Fibroblast of lung (primary cell): ENCODE measurements at regions not wholly inside any gene's neighbourhood (a gene's known extent, or its start where the extent isn't known, plus 50 kb on each side); places are given as distances from the start of the nearest gene placed in this dataset.

Experiments used
- DNase-seq, 2 donors: peaks; one replicate each; pipeline versions ENCODE4 v3.0.0 to v3.0.0-alpha.2; 2010; ENCODE audit warnings: low read depth in 2 of 2
- H2AFZ ChIP-seq: 2 replicates; pipeline ENCODE4 v1.5.1; 2012; ENCODE audit warnings: low read length, control low read depth, inconsistent platforms
- H3K27ac ChIP-seq: 2 replicates; pipeline ENCODE4 v1.5.1; 2011; ENCODE audit warnings: low read length, control low read depth; ENCODE audit not compliant: insufficient read depth
- H3K27me3 ChIP-seq: 2 replicates; pipeline ENCODE4 v1.5.1; 2011; ENCODE audit warnings: mild to moderate bottlenecking, low read length; ENCODE audit not compliant: control insufficient read depth, insufficient read depth
- H3K36me3 ChIP-seq: 2 replicates; pipeline ENCODE4 v1.5.1; 2011; ENCODE audit warnings: low read length; ENCODE audit not compliant: control insufficient read depth, insufficient read depth
- H3K4me1 ChIP-seq: 2 replicates; pipeline ENCODE4 v1.5.1; 2011; ENCODE audit warnings: low read length; ENCODE audit not compliant: control insufficient read depth, insufficient read depth; ENCODE audit errors: extremely low read depth
- H3K4me2 ChIP-seq: 2 replicates; pipeline ENCODE4 v1.5.1; 2011; ENCODE audit warnings: low read length, control low read depth; ENCODE audit not compliant: insufficient read depth; ENCODE audit errors: extremely low read depth
- H3K4me3 ChIP-seq, 4 experiments: fragments of 200-600 bp in 1 of 4; sonication (generic) in 1 of 4; replicated peaks in 1 of 4; 2 replicates each; pipeline ENCODE4 v1.5.1; 2011 to 2016; ENCODE audit warnings: low read length in 4 of 4, low read depth in 3 of 4, mild to moderate bottlenecking in 3 of 4, control low read depth in 2 of 4, inconsistent platforms in 1 of 4, mixed read lengths in 1 of 4; ENCODE audit not compliant: insufficient read depth in 1 of 4; ENCODE audit errors: control extremely low read depth in 1 of 4
- H3K79me2 ChIP-seq: 2 replicates; pipeline ENCODE4 v1.5.1; 2012; ENCODE audit warnings: mild to moderate bottlenecking, low read length, inconsistent platforms; ENCODE audit not compliant: control insufficient read depth, insufficient read depth
- H3K9ac ChIP-seq: 2 replicates; pipeline ENCODE4 v1.5.1; 2011; ENCODE audit warnings: mild to moderate bottlenecking, low read length, control low read depth; ENCODE audit not compliant: insufficient read depth
- H3K9me3 ChIP-seq: 2 replicates; pipeline ENCODE4 v1.5.1; 2012; ENCODE audit warnings: low read depth, low read length; ENCODE audit not compliant: control insufficient read depth, insufficient read depth
- H4K20me1 ChIP-seq: 2 replicates; pipeline ENCODE4 v1.5.1; 2011; ENCODE audit warnings: low read length; ENCODE audit not compliant: control insufficient read depth, insufficient read depth; ENCODE audit errors: extremely low read depth
- EZH2 ChIP-seq: IDR thresholded peaks from 2 replicates; pipeline ENCODE4 v1.5.1; 2012; ENCODE audit warnings: low read length, control low read depth, mild to moderate bottlenecking; ENCODE audit errors: missing control alignments
- TF ChIP-seq, protein P1 (sequence below), 2 donors: IDR thresholded peaks in 1 of 2; conservative IDR thresholded peaks in 1 of 2; 1 replicate in 1 of 2; 2 replicates in 1 of 2; pipeline ENCODE4 v1.5.1; 2011 to 2012; ENCODE audit warnings: low read length in 2 of 2, control low read depth in 1 of 2, inconsistent platforms in 1 of 2, low read depth in 1 of 2, mild to moderate bottlenecking in 1 of 2

DNA sequence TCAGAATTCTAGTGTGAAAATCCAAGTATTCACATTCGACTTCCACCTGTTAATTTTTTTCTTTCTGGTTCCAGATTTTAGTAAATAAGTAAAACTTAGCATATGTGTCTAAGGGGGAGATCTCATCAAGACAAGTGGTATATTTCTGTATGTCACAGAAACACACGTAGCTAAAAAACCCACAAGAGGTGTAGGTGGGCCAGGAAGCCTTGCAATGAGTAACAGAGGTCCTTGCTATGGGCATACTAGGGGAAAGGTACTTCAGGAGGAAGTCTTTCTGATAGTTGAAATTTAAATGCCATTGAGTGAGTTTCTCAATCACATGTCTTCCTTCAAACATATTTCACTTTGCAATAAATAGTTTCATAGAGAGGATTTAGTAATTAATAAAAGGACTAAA, 315.8 kb downstream of the MID1IP1 start:
- no peak overlapping the region for H3K4me3 ChIP-seq
- no peak for DNase-seq
- H3K9me3 ChIP-seq, result no peaks in the 10 kb centered on the region
- no peaks in the 10 kb centered on the region for H4K20me1 ChIP-seq
- TF ChIP-seq EZH2, result no peak
- TF ChIP-seq, protein P1, sequence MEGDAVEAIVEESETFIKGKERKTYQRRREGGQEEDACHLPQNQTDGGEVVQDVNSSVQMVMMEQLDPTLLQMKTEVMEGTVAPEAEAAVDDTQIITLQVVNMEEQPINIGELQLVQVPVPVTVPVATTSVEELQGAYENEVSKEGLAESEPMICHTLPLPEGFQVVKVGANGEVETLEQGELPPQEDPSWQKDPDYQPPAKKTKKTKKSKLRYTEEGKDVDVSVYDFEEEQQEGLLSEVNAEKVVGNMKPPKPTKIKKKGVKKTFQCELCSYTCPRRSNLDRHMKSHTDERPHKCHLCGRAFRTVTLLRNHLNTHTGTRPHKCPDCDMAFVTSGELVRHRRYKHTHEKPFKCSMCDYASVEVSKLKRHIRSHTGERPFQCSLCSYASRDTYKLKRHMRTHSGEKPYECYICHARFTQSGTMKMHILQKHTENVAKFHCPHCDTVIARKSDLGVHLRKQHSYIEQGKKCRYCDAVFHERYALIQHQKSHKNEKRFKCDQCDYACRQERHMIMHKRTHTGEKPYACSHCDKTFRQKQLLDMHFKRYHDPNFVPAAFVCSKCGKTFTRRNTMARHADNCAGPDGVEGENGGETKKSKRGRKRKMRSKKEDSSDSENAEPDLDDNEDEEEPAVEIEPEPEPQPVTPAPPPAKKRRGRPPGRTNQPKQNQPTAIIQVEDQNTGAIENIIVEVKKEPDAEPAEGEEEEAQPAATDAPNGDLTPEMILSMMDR (conservative IDR thresholded peaks at IDR 0.05 in 1 of 2, IDR thresholded peaks at IDR 0.05 in 1 of 2; ENCODE audit: low read depth in 1 of 2, low read length in 2 of 2), result no peak
- H3K79me2 ChIP-seq, result no peaks in the 10 kb centered on the region
- H3K9ac ChIP-seq, result no peak overlapping the region
- no peaks in the 10 kb centered on the region for H3K36me3 ChIP-seq
- H3K27me3 ChIP-seq, result no peaks in the 10 kb centered on the region
- H3K4me1 ChIP-seq, result no peaks in the 10 kb centered on the region
- no peak overlapping the region for H3K27ac ChIP-seq
- no peak overlapping the region for H3K4me2 ChIP-seq
- no peak overlapping the region for H2AFZ ChIP-seq

DNA sequence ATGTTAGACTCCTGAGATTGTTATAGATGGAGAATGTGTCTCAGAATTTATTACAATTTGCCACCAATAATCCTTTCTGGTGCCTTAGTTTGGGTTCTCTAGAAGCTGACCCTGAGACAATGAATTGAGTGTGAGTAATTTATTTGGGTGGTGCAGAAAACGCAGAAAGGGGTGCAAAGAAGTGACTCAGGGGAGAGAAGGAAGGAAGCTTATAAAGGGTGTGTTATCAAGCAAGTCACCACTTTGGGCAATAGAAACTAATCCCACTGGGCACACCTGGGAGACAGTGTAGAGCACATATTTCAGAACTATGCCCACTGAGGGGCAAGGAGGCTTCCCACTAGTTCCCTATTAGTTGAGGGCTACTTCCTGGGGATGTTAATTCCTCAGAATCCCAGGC, 320.6 kb downstream of the MID1IP1 start:
- Histone ChIP-seq H4K20me1 (no peaks in the 10 kb centered on the region), H2AFZ (no peak overlapping the region)

DNA sequence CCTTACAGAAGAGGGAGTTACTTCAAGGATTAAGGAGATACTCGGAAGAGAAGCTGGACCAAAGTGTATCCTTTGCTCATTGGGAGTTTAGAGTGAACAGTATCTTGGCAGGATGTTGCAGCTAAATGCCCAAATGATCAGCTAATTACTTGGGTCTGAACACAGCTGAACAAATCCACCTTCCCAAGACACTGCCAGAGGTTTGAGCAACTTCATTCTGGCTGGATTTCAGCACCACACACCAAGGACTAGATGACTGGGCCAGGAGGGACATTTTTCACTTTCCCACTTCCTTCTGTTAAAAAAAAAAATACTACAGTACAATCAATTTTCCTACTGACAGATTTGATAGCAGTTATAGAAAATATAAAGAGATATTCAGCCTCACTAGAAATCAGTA, 324.6 kb downstream of the MID1IP1 start:
- no peak overlapping the region for H3K9ac ChIP-seq
- H3K9me3 ChIP-seq, result no peaks in the 10 kb centered on the region
- no peak overlapping the region for H3K27ac ChIP-seq
- no peak overlapping the region for H2AFZ ChIP-seq
- H3K4me1 ChIP-seq, result no peaks in the 10 kb centered on the region
- no peak overlapping the region for H3K4me3 ChIP-seq
- peak in 1 of 2 donors; percentile 20 for DNase-seq
- no peaks in the 10 kb centered on the region for H3K27me3 ChIP-seq
- H3K79me2 ChIP-seq, result no peaks in the 10 kb centered on the region
- TF ChIP-seq, protein P1 (conservative IDR thresholded peaks at IDR 0.05 in 1 of 2, IDR thresholded peaks at IDR 0.05 in 1 of 2; ENCODE audit: low read depth in 1 of 2, low read length in 2 of 2), result no peak
- TF ChIP-seq EZH2, result no peak
- no peaks in the 10 kb centered on the region for H3K36me3 ChIP-seq
- H3K4me2 ChIP-seq, result no peak overlapping the region
- no peaks in the 10 kb centered on the region for H4K20me1 ChIP-seq

More for the DNA sequence above, 320.6 kb downstream of the MID1IP1 start:
- no peaks in the 10 kb centered on the region for H3K9me3 ChIP-seq
- no peak overlapping the region for H3K4me3 ChIP-seq
- H3K9ac ChIP-seq, result no peak overlapping the region
- no peaks in the 10 kb centered on the region for H3K79me2 ChIP-seq
- no peak for DNase-seq
- H3K27me3 ChIP-seq, result no peaks in the 10 kb centered on the region
- TF ChIP-seq EZH2, result no peak
- TF ChIP-seq, protein P1 (conservative IDR thresholded peaks at IDR 0.05 in 1 of 2, IDR thresholded peaks at IDR 0.05 in 1 of 2; ENCODE audit: low read depth in 1 of 2, low read length in 2 of 2), result no peak
- no peaks in the 10 kb centered on the region for H3K36me3 ChIP-seq
- H3K4me2 ChIP-seq, result no peak overlapping the region
- no peaks in the 10 kb centered on the region for H3K4me1 ChIP-seq
- no peak overlapping the region for H3K27ac ChIP-seq
